ENCODE measurements at regions not wholly inside any gene's neighbourhood (a gene's known extent, or its start where the extent isn't known, plus 50 kb on each side); places are given as distances from the start of the nearest gene placed in this dataset.

DNA sequence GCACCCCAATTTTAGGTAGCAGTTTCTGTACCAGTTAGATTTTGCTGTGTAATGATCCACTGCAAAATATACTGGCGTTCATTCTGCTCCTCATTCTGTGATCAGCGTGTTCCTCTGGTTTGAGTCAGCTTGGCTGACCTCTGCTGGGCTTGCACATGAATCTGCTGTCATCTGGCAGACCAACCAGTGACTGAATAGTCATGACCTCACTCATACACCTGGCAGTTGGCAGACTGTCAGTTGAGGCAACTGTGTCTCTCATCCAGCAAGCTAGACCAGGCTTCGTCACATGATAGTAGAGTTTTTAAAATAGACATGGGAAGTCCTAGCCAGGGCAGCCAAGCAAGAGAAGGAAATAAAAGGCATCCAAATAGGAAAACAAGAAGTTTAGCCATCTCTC is 316.3 kb upstream of the LARGE1 start:
- Histone ChIP-seq H3K36me3 (ENCODE audit: control insufficient read depth, insufficient read depth, low read length) (no peaks in the 10 kb centered on the region), H3K9ac (ENCODE audit: extremely low read depth, low read length, poor library complexity, severe bottlenecking) (no peak overlapping the region), H3K9me3 (ENCODE audit: control insufficient read depth, low read length) (no peaks in the 10 kb centered on the region), H3K4me3 (ENCODE audit: low read length) (no peak overlapping the region), H3K27ac (ENCODE audit: low read depth, low read length) (no peak overlapping the region), H3K4me1 (ENCODE audit: control insufficient read depth, insufficient read depth, low read length) (no peaks in the 10 kb centered on the region), H3K27me3 (ENCODE audit: control insufficient read depth, insufficient read depth, low read length, poor library complexity, severe bottlenecking) (no peaks in the 10 kb centered on the region)
- H3K36me3 Mint-ChIP-seq (ENCODE audit: low read depth): no peaks in the 10 kb centered on the region
- no peak for DNase-seq
- TF ChIP-seq, protein P1, sequence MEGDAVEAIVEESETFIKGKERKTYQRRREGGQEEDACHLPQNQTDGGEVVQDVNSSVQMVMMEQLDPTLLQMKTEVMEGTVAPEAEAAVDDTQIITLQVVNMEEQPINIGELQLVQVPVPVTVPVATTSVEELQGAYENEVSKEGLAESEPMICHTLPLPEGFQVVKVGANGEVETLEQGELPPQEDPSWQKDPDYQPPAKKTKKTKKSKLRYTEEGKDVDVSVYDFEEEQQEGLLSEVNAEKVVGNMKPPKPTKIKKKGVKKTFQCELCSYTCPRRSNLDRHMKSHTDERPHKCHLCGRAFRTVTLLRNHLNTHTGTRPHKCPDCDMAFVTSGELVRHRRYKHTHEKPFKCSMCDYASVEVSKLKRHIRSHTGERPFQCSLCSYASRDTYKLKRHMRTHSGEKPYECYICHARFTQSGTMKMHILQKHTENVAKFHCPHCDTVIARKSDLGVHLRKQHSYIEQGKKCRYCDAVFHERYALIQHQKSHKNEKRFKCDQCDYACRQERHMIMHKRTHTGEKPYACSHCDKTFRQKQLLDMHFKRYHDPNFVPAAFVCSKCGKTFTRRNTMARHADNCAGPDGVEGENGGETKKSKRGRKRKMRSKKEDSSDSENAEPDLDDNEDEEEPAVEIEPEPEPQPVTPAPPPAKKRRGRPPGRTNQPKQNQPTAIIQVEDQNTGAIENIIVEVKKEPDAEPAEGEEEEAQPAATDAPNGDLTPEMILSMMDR (conservative IDR thresholded peaks at IDR 0.05): no peak
- H3K4me1 Mint-ChIP-seq: no peaks in the 10 kb centered on the region
- no peaks in the 10 kb centered on the region for H3K9me3 Mint-ChIP-seq
- H3K27me3 Mint-ChIP-seq (ENCODE audit: insufficient read depth): peaks cover 18% of the 10 kb centered on the region
- H3K27ac Mint-ChIP-seq: no peak overlapping the region
- no peak overlapping the region for H3K4me3 Mint-ChIP-seq
- WGBS, 2 experiments (ENCODE audit: insufficient coverage in 1 of 2, insufficient read length in 1 of 2): 82 to 87% methylated on average over 3 of the region's 3 CpGs

DNA sequence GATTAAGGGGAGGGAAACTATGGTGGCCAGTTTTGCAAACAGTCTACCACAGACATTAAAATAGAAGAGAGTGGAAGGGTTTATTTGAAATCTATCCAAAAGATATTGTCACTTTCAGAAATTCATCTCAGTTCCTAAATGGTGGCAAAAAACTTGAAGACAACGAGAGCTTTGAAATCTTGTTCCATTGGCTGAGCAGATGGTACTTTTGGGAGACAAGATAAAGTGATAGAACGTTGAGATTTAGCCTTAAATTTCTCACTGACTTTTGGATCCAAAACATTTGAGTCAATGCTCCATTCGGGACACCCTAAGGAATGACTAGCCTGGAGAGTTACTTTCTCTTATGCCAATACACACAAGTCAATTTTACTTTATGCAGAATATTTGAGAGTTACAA is 319.1 kb upstream of the LARGE1 start:
- Histone ChIP-seq H3K9ac (ENCODE audit: extremely low read depth, low read length, poor library complexity, severe bottlenecking) (no peak overlapping the region), H3K27ac (ENCODE audit: low read depth, low read length) (no peak overlapping the region), H3K4me3 (ENCODE audit: low read length) (no peak overlapping the region), H3K4me1 (ENCODE audit: control insufficient read depth, insufficient read depth, low read length) (no peaks in the 10 kb centered on the region), H3K36me3 (ENCODE audit: control insufficient read depth, insufficient read depth, low read length) (no peaks in the 10 kb centered on the region), H3K27me3 (ENCODE audit: control insufficient read depth, insufficient read depth, low read length, poor library complexity, severe bottlenecking) (no peaks in the 10 kb centered on the region), H3K9me3 (ENCODE audit: control insufficient read depth, low read length) (no peaks in the 10 kb centered on the region)
- peaks cover 7% of the 10 kb centered on the region for H3K27me3 Mint-ChIP-seq (ENCODE audit: insufficient read depth)
- DNase-seq: no peak
- H3K36me3 Mint-ChIP-seq (ENCODE audit: low read depth): no peaks in the 10 kb centered on the region
- no peak overlapping the region for H3K27ac Mint-ChIP-seq
- H3K4me3 Mint-ChIP-seq: no peak overlapping the region
- TF ChIP-seq, protein P1 (conservative IDR thresholded peaks at IDR 0.05): no peak
- H3K9me3 Mint-ChIP-seq: no peaks in the 10 kb centered on the region
- 85 to 97% methylated on average over 2 to 3 of the region's 3 CpGs for WGBS, 2 experiments (ENCODE audit: insufficient coverage in 1 of 2, insufficient read length in 1 of 2)
- H3K4me1 Mint-ChIP-seq: no peaks in the 10 kb centered on the region

DNA sequence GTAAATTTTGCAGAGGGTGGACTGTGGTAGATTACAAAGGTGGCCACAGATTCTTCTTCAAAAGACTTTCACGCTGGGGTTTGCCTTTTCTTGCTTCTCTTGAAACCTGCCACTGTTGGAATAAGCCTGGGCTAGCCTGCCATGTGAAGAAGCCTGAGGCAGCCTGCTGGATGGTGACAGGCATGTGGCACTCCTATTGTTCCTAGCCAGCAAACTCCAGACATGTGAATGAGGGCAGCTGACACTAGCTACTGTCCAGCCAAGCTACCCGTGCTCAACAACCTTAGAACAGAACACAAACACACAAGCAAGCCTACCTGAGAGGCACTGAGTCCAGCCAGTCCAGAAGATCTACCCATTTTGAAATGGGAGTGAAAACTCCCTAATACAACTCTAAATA is 322.7 kb upstream of the LARGE1 start:
- no peak overlapping the region for H3K4me3 ChIP-seq (ENCODE audit: low read length)
- H3K4me1 ChIP-seq (ENCODE audit: control insufficient read depth, insufficient read depth, low read length): no peaks in the 10 kb centered on the region
- H3K36me3 ChIP-seq (ENCODE audit: control insufficient read depth, insufficient read depth, low read length): no peaks in the 10 kb centered on the region
- no peaks in the 10 kb centered on the region for H3K9me3 ChIP-seq (ENCODE audit: control insufficient read depth, low read length)
- TF ChIP-seq, protein P1 (conservative IDR thresholded peaks at IDR 0.05): no peak
- no peak overlapping the region for H3K27ac ChIP-seq (ENCODE audit: low read depth, low read length)
- 82 to 100% methylated on average over 1 to 2 of the region's 2 CpGs for WGBS, 2 experiments (ENCODE audit: insufficient coverage in 1 of 2, insufficient read length in 1 of 2)
- no peaks in the 10 kb centered on the region for H3K27me3 ChIP-seq (ENCODE audit: control insufficient read depth, insufficient read depth, low read length, poor library complexity, severe bottlenecking)
- Mint-ChIP-seq H3K27ac (no peak overlapping the region), H3K4me3 (no peak overlapping the region), H3K4me1 (no peaks in the 10 kb centered on the region), H3K9me3 (no peaks in the 10 kb centered on the region), H3K36me3 (ENCODE audit: low read depth) (no peaks in the 10 kb centered on the region), H3K27me3 (ENCODE audit: insufficient read depth) (no peaks in the 10 kb centered on the region)
- H3K9ac ChIP-seq (ENCODE audit: extremely low read depth, low read length, poor library complexity, severe bottlenecking): no peak overlapping the region
- DNase-seq: no peak
